ENCODE measurements at regions not wholly inside any gene's neighbourhood (a gene's known extent, or its start where the extent isn't known, plus 50 kb on each side); places are given as distances from the start of the nearest gene placed in this dataset.
"Not testable (repeated sequence)": the region's sequence is repeated elsewhere in the genome, so short reads cannot be mapped to it uniquely, and the experiment has no call there.

DNA sequence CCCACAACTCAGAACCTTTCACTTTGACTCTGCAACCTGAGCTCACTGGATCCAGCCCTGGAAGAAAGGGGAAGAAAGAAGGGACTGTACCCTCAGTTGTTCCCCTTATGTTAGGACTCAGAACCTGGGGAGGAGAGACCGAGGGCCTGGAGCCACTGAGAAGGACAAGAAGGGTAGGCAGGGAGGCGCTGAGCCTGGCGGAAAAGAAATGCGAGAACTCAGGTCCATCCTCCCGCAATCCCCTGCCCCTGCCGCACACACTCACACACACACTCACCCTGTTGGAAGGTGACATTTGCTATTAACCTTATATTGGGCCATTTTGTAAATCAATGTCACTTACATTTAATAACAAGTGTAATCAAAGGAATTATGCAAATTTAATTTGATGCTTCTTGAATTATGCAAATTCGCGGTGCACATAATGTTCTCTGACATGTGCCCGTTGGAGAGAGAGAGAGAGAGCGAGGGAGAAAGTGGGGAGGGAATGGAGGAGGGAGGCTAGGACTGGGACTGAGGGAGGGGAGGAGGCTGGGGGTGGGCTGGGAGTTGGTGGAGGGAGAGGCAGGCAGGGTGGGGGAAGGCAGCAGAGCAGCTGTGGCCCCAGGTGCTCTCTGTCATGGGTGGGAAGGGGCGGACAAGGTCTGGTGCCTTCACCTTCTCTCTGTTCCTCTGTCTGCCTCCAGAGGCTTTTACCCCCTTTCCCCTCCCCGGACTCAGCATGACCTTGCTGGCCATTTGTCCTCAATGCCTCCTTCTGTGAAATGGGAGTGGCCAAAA lies 99.6 kb upstream of the PAX2 start:
- no peak overlapping the region for H3K27ac ChIP-seq
- H3K27me3 ChIP-seq: peaks cover 8 to 38% (median 28%) of the 10 kb centered on the region in 3 donors
- DNase-seq: no peak
- no peak overlapping the region for H3K4me3 ChIP-seq
- TF ChIP-seq POLR2A (IDR thresholded peaks at IDR 0.05): no peak
- TF ChIP-seq, protein P1, sequence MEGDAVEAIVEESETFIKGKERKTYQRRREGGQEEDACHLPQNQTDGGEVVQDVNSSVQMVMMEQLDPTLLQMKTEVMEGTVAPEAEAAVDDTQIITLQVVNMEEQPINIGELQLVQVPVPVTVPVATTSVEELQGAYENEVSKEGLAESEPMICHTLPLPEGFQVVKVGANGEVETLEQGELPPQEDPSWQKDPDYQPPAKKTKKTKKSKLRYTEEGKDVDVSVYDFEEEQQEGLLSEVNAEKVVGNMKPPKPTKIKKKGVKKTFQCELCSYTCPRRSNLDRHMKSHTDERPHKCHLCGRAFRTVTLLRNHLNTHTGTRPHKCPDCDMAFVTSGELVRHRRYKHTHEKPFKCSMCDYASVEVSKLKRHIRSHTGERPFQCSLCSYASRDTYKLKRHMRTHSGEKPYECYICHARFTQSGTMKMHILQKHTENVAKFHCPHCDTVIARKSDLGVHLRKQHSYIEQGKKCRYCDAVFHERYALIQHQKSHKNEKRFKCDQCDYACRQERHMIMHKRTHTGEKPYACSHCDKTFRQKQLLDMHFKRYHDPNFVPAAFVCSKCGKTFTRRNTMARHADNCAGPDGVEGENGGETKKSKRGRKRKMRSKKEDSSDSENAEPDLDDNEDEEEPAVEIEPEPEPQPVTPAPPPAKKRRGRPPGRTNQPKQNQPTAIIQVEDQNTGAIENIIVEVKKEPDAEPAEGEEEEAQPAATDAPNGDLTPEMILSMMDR (IDR thresholded peaks at IDR 0.05 in 4 of 5, conservative IDR thresholded peaks at IDR 0.05 in 1 of 5): no peak
- H3K9me3 ChIP-seq: no peaks in the 10 kb centered on the region
- no peaks in the 10 kb centered on the region for H3K4me1 ChIP-seq
- no peaks in the 10 kb centered on the region for H3K36me3 ChIP-seq
- no peak for ATAC-seq
- in situ Hi-C loops (cut with MboI; ENCODE audit: low sequenced_read_pairs in 4 of 4) (no loop called here), intact Hi-C loops (cut with DNase I; ENCODE audit: low total_unique reads) (no loop called here)

DNA sequence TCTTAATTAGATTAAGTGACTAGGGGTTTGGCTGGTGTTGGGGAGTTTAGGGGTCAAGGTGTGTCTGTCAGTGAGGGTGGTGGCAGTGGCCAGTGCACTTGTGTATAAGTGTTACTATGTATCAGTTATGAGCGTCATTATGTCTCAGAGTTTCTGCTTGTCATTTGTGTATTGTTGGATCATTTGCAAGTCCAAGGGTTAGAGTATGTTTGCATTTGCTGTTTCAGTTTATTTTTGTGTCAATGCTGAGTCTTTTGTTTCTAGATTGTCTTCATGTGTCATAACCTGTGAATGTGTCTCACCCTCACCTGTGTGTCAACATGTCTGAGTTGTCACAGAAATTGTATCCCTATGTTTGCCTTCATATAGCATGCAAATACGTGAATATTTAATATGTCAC lies 97.5 kb upstream of the PAX2 start:
- no peaks in the 10 kb centered on the region for H3K9me3 ChIP-seq
- TF ChIP-seq POLR2A (IDR thresholded peaks at IDR 0.05): no peak
- TF ChIP-seq, protein P1 (IDR thresholded peaks at IDR 0.05 in 4 of 5, conservative IDR thresholded peaks at IDR 0.05 in 1 of 5): no peak
- in situ Hi-C loops (cut with MboI; ENCODE audit: low sequenced_read_pairs in 4 of 4) (no loop called here), intact Hi-C loops (cut with DNase I; ENCODE audit: low total_unique reads) (no loop called here)
- no peak overlapping the region for H3K4me3 ChIP-seq
- H3K27ac ChIP-seq: no peak overlapping the region
- no peak for ATAC-seq
- DNase-seq: no peak
- no peaks in the 10 kb centered on the region for H3K4me1 ChIP-seq
- H3K27me3 ChIP-seq: peaks cover 19 to 43% (median 30%) of the 10 kb centered on the region in 3 donors
- no peaks in the 10 kb centered on the region for H3K36me3 ChIP-seq

DNA sequence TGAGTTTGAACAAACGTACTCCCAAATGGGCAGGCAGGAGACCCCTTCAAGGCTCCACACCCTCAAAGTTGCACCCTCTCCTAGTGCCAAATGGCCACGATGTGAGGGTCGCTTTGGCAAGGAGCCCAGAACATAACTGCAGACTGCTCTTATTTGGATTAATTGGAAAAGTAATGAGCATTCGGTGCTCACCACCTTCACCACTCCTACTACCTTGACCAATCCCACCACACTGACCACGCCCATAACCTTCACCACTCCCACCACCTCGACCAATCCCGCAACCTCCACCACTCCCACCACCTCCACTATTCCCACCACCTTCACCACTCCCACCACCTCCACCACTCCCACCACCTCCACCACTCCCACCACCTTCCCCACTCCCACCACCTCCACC lies 94.7 kb upstream of the PAX2 start:
- in situ Hi-C loops (cut with MboI; ENCODE audit: low sequenced_read_pairs in 4 of 4): no loop called here
- peaks cover 46 to 55% (median 48%) of the 10 kb centered on the region in 3 donors for H3K27me3 ChIP-seq
- intact Hi-C loops (cut with DNase I; ENCODE audit: low total_unique reads): no loop called here

DNA sequence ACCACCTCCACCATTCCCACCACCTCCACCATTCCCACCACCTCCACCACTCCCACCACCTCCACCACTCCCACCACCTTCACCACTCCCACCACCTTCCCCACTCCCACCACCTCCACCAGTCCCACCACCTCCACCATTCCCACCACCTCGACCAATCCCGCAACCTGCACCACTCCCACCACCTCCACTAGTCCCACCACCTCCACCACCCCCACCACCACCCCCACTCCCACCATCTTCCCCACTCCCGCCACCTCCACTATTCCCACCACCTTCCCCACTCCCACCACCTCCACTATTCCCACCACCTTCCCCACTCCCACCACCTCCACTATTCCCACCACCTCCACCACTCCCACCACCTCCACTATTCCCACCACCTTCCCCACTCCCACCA lies 94.3 kb upstream of the PAX2 start:
- H3K9me3 ChIP-seq; H3K36me3 ChIP-seq; ATAC-seq; H3K4me1 ChIP-seq; H3K27ac ChIP-seq; DNase-seq; H3K4me3 ChIP-seq; intact Hi-C loops (cut with DNase I; ENCODE audit: low total_unique reads); in situ Hi-C loops (cut with MboI; ENCODE audit: low sequenced_read_pairs in 4 of 4): not testable (repeated sequence)
- H3K27me3 ChIP-seq: peaks cover 50 to 59% (median 50%) of the 10 kb centered on the region in 3 donors

More for the DNA sequence above, 94.7 kb upstream of the PAX2 start:
- Histone ChIP-seq H3K27ac (no peak overlapping the region), H3K4me1 (no peaks in the 10 kb centered on the region), H3K9me3 (no peaks in the 10 kb centered on the region), H3K36me3 (no peaks in the 10 kb centered on the region), H3K4me3 (no peak overlapping the region)
- DNase-seq: no peak
- ATAC-seq: no peak
- TF ChIP-seq, protein P1 (IDR thresholded peaks at IDR 0.05 in 4 of 5, conservative IDR thresholded peaks at IDR 0.05 in 1 of 5): no peak
- TF ChIP-seq POLR2A (IDR thresholded peaks at IDR 0.05): no peak

DNA sequence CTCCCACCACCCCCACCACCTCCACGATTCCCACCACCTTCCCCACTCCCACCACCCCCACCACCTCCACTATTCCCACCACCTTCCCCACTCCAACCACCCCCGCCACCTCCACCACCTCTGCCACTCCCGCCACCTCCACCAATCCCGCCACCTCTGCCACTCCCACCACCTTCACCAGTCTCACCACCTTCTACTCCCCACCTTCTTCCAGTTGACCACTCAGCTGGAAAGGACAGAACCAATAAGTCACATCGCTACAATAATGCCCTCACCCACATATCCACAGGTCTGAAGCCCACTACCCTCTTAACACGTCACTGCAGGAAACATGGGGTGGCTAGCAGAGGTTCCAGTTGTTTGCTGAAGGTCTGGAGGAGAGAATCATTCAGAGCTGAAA lies 93.5 kb upstream of the PAX2 start:
- Histone ChIP-seq H3K9me3 (no peaks in the 10 kb centered on the region), H3K27me3 (peaks cover 52 to 61% (median 58%) of the 10 kb centered on the region in 3 donors), H3K4me1 (no peaks in the 10 kb centered on the region), H3K27ac (no peak overlapping the region), H3K4me3 (no peak overlapping the region), H3K36me3 (no peaks in the 10 kb centered on the region)
- intact Hi-C loops (cut with DNase I; ENCODE audit: low total_unique reads): no loop called here
- DNase-seq (no peak), ATAC-seq (no peak)
- TF ChIP-seq POLR2A (IDR thresholded peaks at IDR 0.05): no peak
- TF ChIP-seq, protein P1 (IDR thresholded peaks at IDR 0.05 in 4 of 5, conservative IDR thresholded peaks at IDR 0.05 in 1 of 5): no peak
- in situ Hi-C loops (cut with MboI; ENCODE audit: low sequenced_read_pairs in 4 of 4): no loop called here
